Common myeloid progenitor, CD34-positive (primary cell): ENCODE measurements at regions not wholly inside any gene's neighbourhood (a gene's known extent, or its start where the extent isn't known, plus 50 kb on each side); places are given as distances from the start of the nearest gene placed in this dataset.

ENCODE experiments used
- CTCF ChIA-PET: fragments of 350-600 bp; sonication (Branson Sonifier 250); formaldehyde crosslinking; loops from one replicate; lab custom pipeline; 2021; ENCODE audit warnings: antibody characterized with exemption; lab: Charles Lee
- POLR2A ChIA-PET: fragments of 350-600 bp; sonication (Branson Sonifier 250); formaldehyde crosslinking; loops from one replicate; lab custom pipeline; 2021; ENCODE audit warnings: antibody characterized with exemption; lab: Charles Lee
- DNase-seq, 3 donors: peaks; one replicate each; pipeline versions ENCODE4 v3.0.0 to v3.0.0-alpha.2; 2013
- H3K27ac ChIP-seq, 2 experiments: 1 replicate in 1 of 2; 2 replicates in 1 of 2; pipeline ENCODE4 v1.7.0; 2013; ENCODE audit warnings: inconsistent platforms in 2 of 2, low read length in 2 of 2, mild to moderate bottlenecking in 2 of 2, low read depth in 1 of 2, moderate library complexity in 1 of 2; ENCODE audit not compliant: severe bottlenecking in 2 of 2, insufficient read depth in 1 of 2, poor library complexity in 1 of 2
- H3K27me3 ChIP-seq, 5 experiments: replicated peaks in 2 of 5; 1 replicate in 3 of 5; 2 replicates in 2 of 5; pipeline versions ENCODE4 v1.6.1 to v1.7.0; 2013; ENCODE audit warnings: low read length in 4 of 5, mild to moderate bottlenecking in 2 of 5, moderate library complexity in 2 of 5, inconsistent platforms in 1 of 5; ENCODE audit not compliant: insufficient read depth in 5 of 5, control insufficient read depth in 4 of 5
- H3K36me3 ChIP-seq, 4 experiments: 1 replicate in 2 of 4; 2 replicates in 2 of 4; pipeline versions ENCODE4 v1.6.1 to v1.7.0; 2013; ENCODE audit warnings: low read length in 3 of 4, control low read depth in 1 of 4, mild to moderate bottlenecking in 1 of 4; ENCODE audit not compliant: control insufficient read depth in 4 of 4, insufficient read depth in 4 of 4
- H3K4me1 ChIP-seq, 4 experiments: 1 replicate in 3 of 4; 2 replicates in 1 of 4; pipeline versions ENCODE4 v1.6.1 to v1.7.1; 2013; ENCODE audit warnings: low read length in 3 of 4, mild to moderate bottlenecking in 3 of 4, control low read depth in 1 of 4, inconsistent platforms in 1 of 4, moderate library complexity in 1 of 4; ENCODE audit not compliant: control insufficient read depth in 4 of 4, insufficient read depth in 4 of 4; ENCODE audit errors: control extremely low read depth in 1 of 4
- H3K4me3 ChIP-seq, 7 experiments: 1 replicate in 4 of 7; 2 replicates in 3 of 7; pipeline versions ENCODE4 v1.5.1 to v1.7.0; 2013; ENCODE audit warnings: mild to moderate bottlenecking in 7 of 7, low read length in 6 of 7, moderate library complexity in 6 of 7, inconsistent platforms in 2 of 7, low read depth in 2 of 7, control low read depth in 1 of 7; ENCODE audit not compliant: insufficient read depth in 4 of 7, control insufficient read depth in 1 of 7; ENCODE audit errors: extremely low read depth in 1 of 7
- H3K9me3 ChIP-seq, 5 experiments: 1 replicate in 4 of 5; 2 replicates in 1 of 5; pipeline versions ENCODE4 v1.6.1 to v1.7.1; 2013; ENCODE audit warnings: low read length in 4 of 5, mild to moderate bottlenecking in 2 of 5, inconsistent platforms in 1 of 5, low read depth in 1 of 5, moderate library complexity in 1 of 5; ENCODE audit not compliant: control insufficient read depth in 4 of 5, insufficient read depth in 2 of 5; ENCODE audit errors: control extremely low read depth in 1 of 5
- WGBS: methylation state at CpG from one replicate; pipeline ENCODE4 v1.1.5; 2013; ENCODE audit not compliant: insufficient coverage; 5-methylcytosine and 5-hydroxymethylcytosine counted together

DNA sequence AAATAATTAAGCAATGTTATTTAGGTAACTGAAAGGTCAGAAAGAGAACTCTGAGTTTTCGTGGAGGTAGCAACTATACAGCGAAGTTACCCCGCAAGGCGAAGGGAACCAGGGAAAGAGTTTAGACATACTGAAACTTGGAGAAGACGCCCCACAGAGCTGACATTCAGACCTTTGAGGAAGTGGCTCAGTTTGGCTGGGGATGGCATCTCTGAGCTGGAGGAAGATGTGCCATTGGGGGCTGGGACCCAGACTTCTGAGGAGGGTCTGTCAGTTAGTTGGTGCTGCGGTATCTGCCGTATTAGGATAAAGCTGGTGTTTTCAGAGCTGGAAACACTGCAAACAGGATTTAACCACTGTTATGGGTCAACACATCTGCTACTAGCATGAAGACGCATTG lies 156.6 kb downstream of the ANKRD50 start:
- H3K4me1 ChIP-seq, result no peaks in the 10 kb centered on the region
- 98% methylated on average over 8 of the region's 8 CpGs for WGBS

DNA sequence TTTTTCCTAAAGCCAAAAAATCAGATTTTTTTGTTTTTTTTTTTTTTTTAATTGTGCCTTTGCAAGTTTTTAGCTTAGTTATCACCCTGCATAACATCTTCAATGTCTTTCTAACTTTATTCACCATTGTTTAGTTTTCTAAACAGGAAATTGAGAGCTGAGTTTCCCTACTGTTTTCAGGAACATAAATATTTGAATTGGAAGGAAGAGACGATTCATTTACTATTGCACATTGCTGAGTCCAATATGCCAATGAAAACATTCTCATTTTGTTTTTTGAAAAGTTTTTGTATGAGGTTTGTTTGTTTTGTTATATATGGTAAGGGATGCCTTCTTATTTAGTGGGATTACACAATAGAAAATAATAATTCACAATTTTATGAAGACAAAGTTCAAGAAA lies 148.4 kb downstream of the ANKRD50 start:
- Histone ChIP-seq H3K36me3 (no peaks in the 10 kb centered on the region), H3K4me3 (no peak overlapping the region), H3K27me3 (no peaks in the 10 kb centered on the region), H3K9me3 (no peaks in the 10 kb centered on the region), H3K27ac (no peak overlapping the region), H3K4me1 (no peaks in the 10 kb centered on the region)
- no peak for DNase-seq
- ChIA-PET CTCF (no interaction called here), POLR2A (no interaction called here)
- WGBS, result no CpG with 5 or more reads among the region's 1 CpG

More for the DNA sequence above, 156.6 kb downstream of the ANKRD50 start:
- Histone ChIP-seq H3K36me3 (no peaks in the 10 kb centered on the region), H3K9me3 (peaks cover 0 to 1% (median 0%) of the 10 kb centered on the region in 5 experiments), H3K27ac (no peak overlapping the region), H3K4me3 (no peak overlapping the region), H3K27me3 (no peaks in the 10 kb centered on the region)
- POLR2A ChIA-PET, result no interaction called here
- CTCF ChIA-PET, result no interaction called here
- no peak for DNase-seq

DNA sequence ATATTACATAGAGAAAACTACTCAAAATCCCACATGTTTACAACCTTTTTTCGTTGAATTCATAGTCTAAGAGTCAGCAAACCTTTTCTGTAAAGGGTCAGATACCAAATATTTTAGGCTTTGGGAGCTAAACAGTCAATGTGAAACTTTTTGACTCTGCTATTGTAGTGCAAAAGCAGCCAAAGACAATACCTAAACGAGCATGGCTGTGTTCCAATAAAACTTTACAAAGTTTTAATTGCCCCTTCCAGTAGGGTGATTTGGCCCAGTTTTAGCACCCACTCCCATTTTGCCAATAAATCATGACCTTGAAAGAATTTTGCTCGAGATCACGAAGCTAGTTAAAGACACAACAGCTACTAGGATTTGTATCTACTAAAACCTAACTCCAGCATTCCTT lies 147.2 kb downstream of the ANKRD50 start:
- no peaks in the 10 kb centered on the region for H3K27me3 ChIP-seq
- CTCF ChIA-PET, result no interaction called here

DNA sequence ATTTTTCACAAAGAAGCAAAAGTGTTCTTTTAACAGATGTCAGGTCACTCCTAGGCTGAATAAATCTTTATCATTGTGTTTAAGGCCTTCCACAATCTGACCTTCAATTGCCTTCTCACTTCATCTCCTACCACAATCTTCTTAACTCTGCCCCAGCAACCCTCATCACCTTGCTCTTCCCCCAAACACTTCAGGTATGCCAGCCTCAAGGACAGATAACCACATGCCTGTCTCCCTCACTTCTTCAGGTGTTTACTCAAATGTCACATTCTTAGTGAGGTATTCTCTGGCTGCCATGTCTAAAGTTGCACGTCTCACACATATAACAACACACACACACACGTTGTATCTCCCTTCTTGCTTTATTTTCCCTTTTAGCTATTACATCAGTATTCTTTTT lies 146.5 kb downstream of the ANKRD50 start:
- no peak for DNase-seq
- ChIA-PET CTCF (no interaction called here), POLR2A (no interaction called here)
- Histone ChIP-seq H3K36me3 (no peaks in the 10 kb centered on the region), H3K9me3 (no peaks in the 10 kb centered on the region), H3K27ac (no peak overlapping the region), H3K4me1 (no peaks in the 10 kb centered on the region), H3K4me3 (no peak overlapping the region), H3K27me3 (no peaks in the 10 kb centered on the region)
- no CpG with 5 or more reads among the region's 2 CpGs for WGBS

More for the DNA sequence above, 147.2 kb downstream of the ANKRD50 start:
- no peak for DNase-seq
- H3K36me3 ChIP-seq, result no peaks in the 10 kb centered on the region
- no peak overlapping the region for H3K4me3 ChIP-seq
- H3K4me1 ChIP-seq, result no peaks in the 10 kb centered on the region
- no peaks in the 10 kb centered on the region for H3K9me3 ChIP-seq
- WGBS, result 75% methylated on average over 3 of the region's 4 CpGs
- H3K27ac ChIP-seq, result no peak overlapping the region
- POLR2A ChIA-PET, result no interaction called here

DNA sequence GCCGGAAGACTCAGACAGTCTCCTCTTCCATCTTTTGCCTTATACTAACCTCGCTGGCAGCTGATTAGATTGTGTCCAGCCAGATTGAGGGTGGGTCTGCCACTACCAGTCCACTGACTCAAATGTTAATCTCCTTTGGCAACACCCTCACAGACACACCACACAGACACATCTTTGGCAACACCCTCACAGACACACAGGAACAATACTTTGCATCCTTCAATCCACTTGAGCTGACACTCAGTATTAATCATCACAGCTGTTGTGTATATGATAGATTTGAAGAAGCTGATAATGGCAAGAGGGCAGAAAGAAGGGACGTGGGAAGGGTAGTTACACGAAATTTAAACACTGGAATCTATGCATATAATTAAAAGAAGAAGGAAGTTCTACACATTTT lies 139.5 kb downstream of the ANKRD50 start:
- no peak for DNase-seq
- Histone ChIP-seq H3K27ac (no peak overlapping the region), H3K9me3 (no peaks in the 10 kb centered on the region), H3K36me3 (no peaks in the 10 kb centered on the region), H3K4me1 (no peaks in the 10 kb centered on the region), H3K4me3 (no peak overlapping the region), H3K27me3 (no peaks in the 10 kb centered on the region)
- CTCF ChIA-PET, result no interaction called here
- POLR2A ChIA-PET, result interaction anchor here (0.6 kb wide), 1 partner anchor 63 kb away, joined by 3 read pairs; no protein-coding TSS in a partner anchor
- 92% methylated on average over 2 of the region's 4 CpGs for WGBS

DNA sequence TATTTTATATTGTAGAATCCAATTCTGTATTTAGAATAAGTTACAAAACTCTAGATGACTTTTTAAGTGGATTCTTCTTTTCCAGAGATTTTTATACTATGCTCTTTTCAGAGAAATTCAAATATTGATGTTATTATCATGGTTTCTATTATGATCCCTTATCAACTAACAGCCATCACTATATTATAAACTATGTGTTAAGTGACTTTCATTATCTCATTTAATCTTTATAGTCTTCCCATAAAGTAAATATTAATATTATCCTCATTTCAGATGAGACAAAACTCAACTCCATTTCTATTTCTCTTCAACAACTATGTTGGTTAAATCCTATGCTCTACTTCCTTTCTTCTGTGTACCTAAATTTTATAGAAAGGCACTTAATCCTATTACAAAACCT lies 132.6 kb downstream of the ANKRD50 start:
- ChIA-PET POLR2A (no interaction called here), CTCF (no interaction called here)
- no peaks in the 10 kb centered on the region for H3K9me3 ChIP-seq
- no peaks in the 10 kb centered on the region for H3K36me3 ChIP-seq
- no peaks in the 10 kb centered on the region for H3K4me1 ChIP-seq
- DNase-seq, result no peak
- H3K27ac ChIP-seq, result no peak overlapping the region
- H3K27me3 ChIP-seq, result no peaks in the 10 kb centered on the region
- no peak overlapping the region for H3K4me3 ChIP-seq

DNA sequence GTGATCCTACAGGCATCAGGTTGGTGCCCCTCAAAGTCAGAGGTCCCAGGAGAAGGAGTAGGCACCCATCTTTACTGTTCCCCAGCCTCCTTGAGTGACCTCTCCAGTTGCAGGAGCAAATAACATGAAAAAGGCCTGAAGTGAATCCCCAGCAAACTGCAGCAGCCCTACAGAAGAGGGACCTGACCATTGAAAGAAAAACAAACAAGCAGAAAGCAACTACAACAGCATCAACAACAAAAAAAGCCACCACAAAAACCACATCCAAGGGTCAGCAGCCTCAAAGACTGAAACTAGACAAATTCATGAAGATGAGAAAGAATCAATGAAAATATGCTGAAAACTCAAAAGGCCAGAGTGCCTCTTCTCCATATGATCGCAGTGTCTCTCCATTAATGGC lies 128.7 kb downstream of the ANKRD50 start:
- H3K27ac ChIP-seq, result no peak overlapping the region
- no peak overlapping the region for H3K4me3 ChIP-seq
- peaks cover 0 to 1% (median 0%) of the 10 kb centered on the region in 5 experiments for H3K9me3 ChIP-seq
- no peaks in the 10 kb centered on the region for H3K27me3 ChIP-seq
- DNase-seq, result no peak
- POLR2A ChIA-PET, result no interaction called here
- 100% methylated on average over 1 of the region's 1 CpG for WGBS
- H3K36me3 ChIP-seq, result no peaks in the 10 kb centered on the region
- CTCF ChIA-PET, result no interaction called here
- H3K4me1 ChIP-seq, result no peaks in the 10 kb centered on the region
